CD14-positive monocyte (primary cell): ENCODE measurements at regions not wholly inside any gene's neighbourhood (a gene's known extent, or its start where the extent isn't known, plus 50 kb on each side); places are given as distances from the start of the nearest gene placed in this dataset.

Source experiments
- DNase-seq, 3 donors: peaks; one replicate each; pipeline ENCODE4 v3.0.0-alpha.2; 2011 to 2022
- H2AFZ ChIP-seq: 2 replicates; pipeline ENCODE4 v1.6.0; 2012; ENCODE audit warnings: mild to moderate bottlenecking, low read depth, low read length, inconsistent platforms; ENCODE audit not compliant: insufficient read depth, poor library complexity, severe bottlenecking
- H3K27ac ChIP-seq, 2 donors: 1 replicate in 1 of 2; 2 replicates in 1 of 2; pipeline ENCODE4 v1.5.1; 2012 to 2013; ENCODE audit warnings: low read length in 2 of 2, control low read depth in 1 of 2, inconsistent platforms in 1 of 2, low read depth in 1 of 2, mild to moderate bottlenecking in 1 of 2
- H3K27me3 ChIP-seq, 2 donors: one replicate each; pipeline versions ENCODE4 v1.6.0 to v1.6.1; 2011 to 2013; ENCODE audit warnings: low read length in 2 of 2; ENCODE audit not compliant: control insufficient read depth in 2 of 2, insufficient read depth in 2 of 2
- H3K36me3 ChIP-seq, 2 donors: replicated peaks in 1 of 2; 1 replicate in 1 of 2; 2 replicates in 1 of 2; pipeline versions ENCODE4 v1.5.1 to v1.6.1; 2012 to 2013; ENCODE audit warnings: low read length in 2 of 2, control low read depth in 1 of 2, inconsistent platforms in 1 of 2, mild to moderate bottlenecking in 1 of 2; ENCODE audit not compliant: insufficient read depth in 2 of 2, control insufficient read depth in 1 of 2
- H3K4me1 ChIP-seq, 2 donors: 1 replicate in 1 of 2; 2 replicates in 1 of 2; pipeline versions ENCODE4 v1.5.1 to v1.6.1; 2012 to 2013; ENCODE audit warnings: low read length in 2 of 2, control low read depth in 1 of 2, inconsistent platforms in 1 of 2, mild to moderate bottlenecking in 1 of 2, moderate library complexity in 1 of 2; ENCODE audit not compliant: insufficient read depth in 2 of 2, control insufficient read depth in 1 of 2
- H3K4me2 ChIP-seq: replicated peaks from 2 replicates; pipeline ENCODE3; 2012; ENCODE audit warnings: low read length, moderate library complexity, mild to moderate bottlenecking; ENCODE audit not compliant: poor library complexity, severe bottlenecking; ENCODE audit errors: extremely low read depth
- H3K4me3 ChIP-seq, 3 experiments: fragments of 200-600 bp in 1 of 3; sonication (generic) in 1 of 3; replicated peaks in 1 of 3; 1 replicate in 2 of 3; 2 replicates in 1 of 3; pipeline ENCODE4 v1.5.1; 2011 to 2013; ENCODE audit warnings: low read length in 3 of 3, mild to moderate bottlenecking in 3 of 3, control low read depth in 2 of 3, low read depth in 2 of 3, inconsistent platforms in 1 of 3, moderate library complexity in 1 of 3
- H3K79me2 ChIP-seq: 2 replicates; pipeline ENCODE4 v1.6.0; 2012; ENCODE audit warnings: mild to moderate bottlenecking, control low read depth, inconsistent platforms, low read length, moderate library complexity; ENCODE audit not compliant: insufficient read depth
- H3K9ac ChIP-seq: 2 replicates; pipeline ENCODE4 v1.6.0; 2017; ENCODE audit warnings: low read length, mild to moderate bottlenecking; ENCODE audit not compliant: insufficient read depth, poor library complexity, severe bottlenecking
- H3K9me3 ChIP-seq, 2 donors: replicated peaks in 1 of 2; 1 replicate in 1 of 2; 2 replicates in 1 of 2; pipeline versions ENCODE4 v1.5.1 to v1.6.1; 2012 to 2013; ENCODE audit warnings: low read length in 2 of 2, control low read depth in 1 of 2; ENCODE audit not compliant: control insufficient read depth in 1 of 2, insufficient read depth in 1 of 2
- H4K20me1 ChIP-seq: 2 replicates; pipeline ENCODE4 v1.6.0; 2012; ENCODE audit warnings: mild to moderate bottlenecking, low read length, control low read depth, moderate library complexity; ENCODE audit not compliant: insufficient read depth
- H3K27ac Mint-ChIP-seq, 7 donors: one replicate each; pipeline ENCODE4 v1.8.0; 2020; ENCODE audit warnings: mild to moderate bottlenecking in 7 of 7, mixed read lengths in 7 of 7, moderate library complexity in 6 of 7, inconsistent platforms in 2 of 7
- H3K27me3 Mint-ChIP-seq, 3 donors: one replicate each; pipeline ENCODE4 v1.8.0; 2021 to 2022; ENCODE audit warnings: low read depth in 3 of 3, mild to moderate bottlenecking in 3 of 3, mixed read lengths in 3 of 3, moderate library complexity in 3 of 3, inconsistent platforms in 1 of 3
- H3K36me3 Mint-ChIP-seq, 2 donors: one replicate each; pipeline ENCODE4 v1.8.0; 2020; ENCODE audit warnings: mixed read lengths in 2 of 2, inconsistent platforms in 1 of 2, mild to moderate bottlenecking in 1 of 2
- H3K4me1 Mint-ChIP-seq: one replicate; pipeline ENCODE4 v1.8.0; 2020; ENCODE audit warnings: mild to moderate bottlenecking, mixed read lengths
- H3K4me3 Mint-ChIP-seq, 2 donors: one replicate each; pipeline ENCODE4 v1.8.0; 2020; ENCODE audit warnings: mild to moderate bottlenecking in 2 of 2, mixed read lengths in 2 of 2, moderate library complexity in 1 of 2
- H3K9me3 Mint-ChIP-seq, 7 donors: one replicate each; pipeline ENCODE4 v1.8.0; 2020 to 2022; ENCODE audit warnings: mixed read lengths in 7 of 7, mild to moderate bottlenecking in 6 of 7, moderate library complexity in 6 of 7, inconsistent platforms in 2 of 7
- WGBS: methylation state at CpG from one replicate; pipeline ENCODE4 v1.1.5; 2013; ENCODE audit warnings: missing lambda C conversion rate; ENCODE audit not compliant: insufficient coverage; 5-methylcytosine and 5-hydroxymethylcytosine counted together
- intact Hi-C, 2 donors: fragments of 100-400 bp; cut with micrococcal nuclease; formaldehyde crosslinking; loops; one replicate each; pipeline versions ENCODE4 v1.15.0 to v1.15.1; 2023
- TF ChIP-seq, protein P1 (sequence below): fragments of 200-600 bp; IDR thresholded peaks from one replicate; pipeline ENCODE4 v1.8.0; 2022; ENCODE audit warnings: antibody characterized with exemption, mild to moderate bottlenecking

DNA sequence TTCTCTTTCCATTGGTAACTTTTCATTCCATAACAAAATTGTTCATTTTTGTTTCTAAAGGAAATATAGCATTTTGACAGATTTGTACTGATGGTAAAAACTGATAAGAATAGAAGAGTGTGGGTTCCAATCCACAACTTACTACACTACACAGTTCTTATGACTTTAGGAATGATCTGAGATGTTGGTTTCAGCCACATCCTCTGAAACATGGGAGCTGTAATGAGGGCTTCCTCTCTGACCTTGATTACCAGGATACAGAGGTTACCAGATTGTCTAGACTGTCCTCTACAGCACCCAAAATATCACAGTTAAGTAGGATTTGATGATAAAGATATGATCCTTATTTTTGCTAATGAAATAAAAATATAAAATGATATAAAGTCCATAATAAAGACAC lies 1184.6 kb downstream of the FLRT2 start:
- H3K4me3 Mint-ChIP-seq = no peak overlapping the region
- no peaks in the 10 kb centered on the region for H3K36me3 Mint-ChIP-seq
- no peak overlapping the region for H3K27ac ChIP-seq
- H3K4me1 Mint-ChIP-seq = peaks cover 18% of the 10 kb centered on the region
- H4K20me1 ChIP-seq = no peaks in the 10 kb centered on the region
- intact Hi-C loops = no loop called here
- no peak overlapping the region for H3K4me3 ChIP-seq
- H3K9me3 ChIP-seq = no peaks in the 10 kb centered on the region
- H2AFZ ChIP-seq = no peak overlapping the region
- peaks cover 0 to 6% (median 2%) of the 10 kb centered on the region in 7 donors for H3K9me3 Mint-ChIP-seq
- TF ChIP-seq, protein P1, sequence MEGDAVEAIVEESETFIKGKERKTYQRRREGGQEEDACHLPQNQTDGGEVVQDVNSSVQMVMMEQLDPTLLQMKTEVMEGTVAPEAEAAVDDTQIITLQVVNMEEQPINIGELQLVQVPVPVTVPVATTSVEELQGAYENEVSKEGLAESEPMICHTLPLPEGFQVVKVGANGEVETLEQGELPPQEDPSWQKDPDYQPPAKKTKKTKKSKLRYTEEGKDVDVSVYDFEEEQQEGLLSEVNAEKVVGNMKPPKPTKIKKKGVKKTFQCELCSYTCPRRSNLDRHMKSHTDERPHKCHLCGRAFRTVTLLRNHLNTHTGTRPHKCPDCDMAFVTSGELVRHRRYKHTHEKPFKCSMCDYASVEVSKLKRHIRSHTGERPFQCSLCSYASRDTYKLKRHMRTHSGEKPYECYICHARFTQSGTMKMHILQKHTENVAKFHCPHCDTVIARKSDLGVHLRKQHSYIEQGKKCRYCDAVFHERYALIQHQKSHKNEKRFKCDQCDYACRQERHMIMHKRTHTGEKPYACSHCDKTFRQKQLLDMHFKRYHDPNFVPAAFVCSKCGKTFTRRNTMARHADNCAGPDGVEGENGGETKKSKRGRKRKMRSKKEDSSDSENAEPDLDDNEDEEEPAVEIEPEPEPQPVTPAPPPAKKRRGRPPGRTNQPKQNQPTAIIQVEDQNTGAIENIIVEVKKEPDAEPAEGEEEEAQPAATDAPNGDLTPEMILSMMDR = no peak
- no peaks in the 10 kb centered on the region for H3K36me3 ChIP-seq
- no peak overlapping the region for H3K27ac Mint-ChIP-seq
- no peak overlapping the region for H3K4me2 ChIP-seq
- H3K4me1 ChIP-seq = peaks cover 14 to 20% of the 10 kb centered on the region in 2 donors
- no peaks in the 10 kb centered on the region for H3K79me2 ChIP-seq
- H3K27me3 ChIP-seq = no peaks in the 10 kb centered on the region
- no peak for DNase-seq
- H3K27me3 Mint-ChIP-seq = peaks cover 0 to 2% (median 1%) of the 10 kb centered on the region in 3 donors
- no peak overlapping the region for H3K9ac ChIP-seq

DNA sequence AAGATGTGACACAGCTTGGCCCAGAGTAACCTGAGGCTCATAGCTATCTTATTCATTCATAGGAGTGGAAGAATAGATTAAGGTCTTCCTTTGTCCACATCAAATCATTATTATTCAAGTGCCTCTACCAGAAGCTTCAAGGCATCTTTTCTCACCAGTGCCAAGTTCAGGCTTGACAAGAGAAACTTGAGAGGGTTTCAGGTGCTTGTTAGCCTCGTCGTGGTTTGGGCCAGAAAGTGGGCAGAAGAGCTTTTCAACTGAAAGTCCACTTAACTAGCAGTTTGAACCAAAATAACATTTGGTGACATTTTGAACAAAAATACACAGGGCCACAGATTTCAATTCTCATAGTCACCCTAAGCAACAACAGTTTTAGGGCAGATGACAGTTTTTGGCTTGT lies 1184.2 kb downstream of the FLRT2 start:
- Histone ChIP-seq H3K79me2 (no peaks in the 10 kb centered on the region), H3K4me3 (no peak overlapping the region), H2AFZ (no peak overlapping the region), H3K27ac (no peak overlapping the region), H3K9me3 (no peaks in the 10 kb centered on the region), H4K20me1 (no peaks in the 10 kb centered on the region), H3K9ac (no peak overlapping the region), H3K4me2 (no peak overlapping the region), H3K27me3 (no peaks in the 10 kb centered on the region), H3K4me1 (peaks cover 14 to 20% of the 10 kb centered on the region in 2 donors), H3K36me3 (no peaks in the 10 kb centered on the region)
- Mint-ChIP-seq H3K9me3 (peaks cover 0 to 6% (median 2%) of the 10 kb centered on the region in 7 donors), H3K27me3 (peaks cover 0 to 2% (median 1%) of the 10 kb centered on the region in 3 donors), H3K4me1 (peaks cover 18% of the 10 kb centered on the region), H3K27ac (no peak overlapping the region), H3K36me3 (no peaks in the 10 kb centered on the region), H3K4me3 (no peak overlapping the region)
- no peak for DNase-seq
- TF ChIP-seq, protein P1 = no peak
- intact Hi-C loops = no loop called here
- 100% methylated on average over 2 of the region's 2 CpGs for WGBS
